ENCODE measurements at regions not wholly inside any gene's neighbourhood (a gene's known extent, or its start where the extent isn't known, plus 50 kb on each side); places are given as distances from the start of the nearest gene placed in this dataset.

GRCh38 chr14:48575772-48576171 lies 900.4 kb upstream of the MDGA2 start:
- TF ChIP-seq CTCF (IDR thresholded peaks at IDR 0.05; ENCODE audit: low read depth, low read length, poor library complexity, severe bottlenecking) (no peak), EZH2phosphoT487 (IDR thresholded peaks at IDR 0.05; ENCODE audit: borderline replicate concordance, low read length) (no peak)
